GM18505 (cell line): ENCODE measurements at regions not wholly inside any gene's neighbourhood (a gene's known extent, or its start where the extent isn't known, plus 50 kb on each side); places are given as distances from the start of the nearest gene placed in this dataset.

Experiments used
- ATAC-seq: cut with Tn5 transposase; IDR thresholded peaks from one replicate; pipeline ENCODE4 v1.9.1; 2021; ENCODE audit not compliant: unreplicated experiment
- POLR2A ChIP-seq: IDR thresholded peaks from 4 replicates; pipeline ENCODE4 v1.6.1; 2011; ENCODE audit warnings: borderline replicate concordance; ENCODE audit not compliant: insufficient read depth, insufficient read length; ENCODE audit errors: extremely low read depth

DNA sequence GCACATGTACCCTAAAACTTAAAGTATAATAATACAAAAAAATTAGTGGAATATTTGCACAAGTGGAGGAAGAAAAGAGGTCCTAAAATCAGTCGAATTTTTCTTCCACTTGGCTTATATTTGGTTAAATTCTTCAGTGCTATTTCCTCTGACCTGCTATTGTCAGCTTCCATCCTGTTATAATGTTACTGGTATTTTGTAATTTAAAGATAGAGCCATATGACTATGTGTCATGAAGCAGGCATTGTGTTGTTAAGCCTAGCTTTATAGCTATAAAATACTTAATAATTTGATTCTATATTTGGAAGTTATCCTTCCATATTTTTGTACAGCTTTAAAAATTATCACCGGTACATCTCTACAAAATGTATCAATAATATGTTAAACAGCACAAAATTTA, 455.9 kb upstream of the MARCKS start:
- ATAC-seq, result no peak
- no peak for TF ChIP-seq POLR2A

DNA sequence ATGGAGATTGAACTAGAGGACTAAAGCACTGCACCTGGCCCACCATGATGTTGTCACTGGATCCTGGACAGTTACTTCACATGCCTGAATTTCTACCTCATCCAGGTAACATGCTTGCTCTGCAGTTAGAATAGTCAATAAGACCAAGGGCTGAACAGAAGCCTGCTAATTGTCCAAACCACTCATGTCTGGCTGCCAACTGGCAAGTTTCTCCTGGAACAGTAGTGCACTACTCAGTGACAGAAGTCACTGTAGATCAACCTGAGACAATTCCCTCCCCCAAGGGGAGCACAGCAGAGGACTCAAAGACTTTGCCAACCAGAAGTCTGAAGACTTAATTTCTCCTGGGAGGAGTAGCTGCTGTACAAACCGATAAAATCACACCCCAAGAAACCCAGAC, 454.6 kb upstream of the MARCKS start:
- no peak for ATAC-seq
- TF ChIP-seq POLR2A, result no peak

DNA sequence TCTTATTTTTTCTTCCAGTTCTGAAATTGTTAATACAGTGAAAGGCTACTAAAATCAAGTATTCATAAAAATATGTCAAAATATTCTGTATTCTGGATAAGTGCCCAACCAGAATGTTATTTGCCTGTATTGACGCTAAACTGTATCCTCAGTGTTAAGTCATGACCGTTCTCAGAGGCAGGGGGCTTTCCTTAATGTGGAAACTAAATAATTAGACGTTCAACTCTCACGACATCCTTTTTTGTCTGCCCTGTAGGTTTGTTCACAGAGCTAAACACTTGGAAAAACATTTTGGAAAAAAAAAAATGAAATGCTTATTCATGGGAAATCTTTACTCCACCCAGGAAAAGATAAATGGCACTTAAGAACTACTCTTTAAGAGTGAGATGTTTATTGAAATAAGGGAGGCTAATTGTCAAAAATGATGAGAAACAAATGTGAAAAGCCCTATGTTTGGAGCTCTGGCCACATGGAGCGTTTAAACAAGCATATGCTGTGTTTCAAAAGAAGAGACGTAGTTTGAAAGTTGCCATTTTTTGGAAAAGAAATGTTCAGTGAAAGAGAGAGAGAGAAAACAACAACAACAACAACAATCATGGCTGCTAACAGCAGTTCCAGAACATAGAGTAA, 453.1 kb upstream of the MARCKS start:
- ATAC-seq, result no peak
- TF ChIP-seq POLR2A, result no peak

DNA sequence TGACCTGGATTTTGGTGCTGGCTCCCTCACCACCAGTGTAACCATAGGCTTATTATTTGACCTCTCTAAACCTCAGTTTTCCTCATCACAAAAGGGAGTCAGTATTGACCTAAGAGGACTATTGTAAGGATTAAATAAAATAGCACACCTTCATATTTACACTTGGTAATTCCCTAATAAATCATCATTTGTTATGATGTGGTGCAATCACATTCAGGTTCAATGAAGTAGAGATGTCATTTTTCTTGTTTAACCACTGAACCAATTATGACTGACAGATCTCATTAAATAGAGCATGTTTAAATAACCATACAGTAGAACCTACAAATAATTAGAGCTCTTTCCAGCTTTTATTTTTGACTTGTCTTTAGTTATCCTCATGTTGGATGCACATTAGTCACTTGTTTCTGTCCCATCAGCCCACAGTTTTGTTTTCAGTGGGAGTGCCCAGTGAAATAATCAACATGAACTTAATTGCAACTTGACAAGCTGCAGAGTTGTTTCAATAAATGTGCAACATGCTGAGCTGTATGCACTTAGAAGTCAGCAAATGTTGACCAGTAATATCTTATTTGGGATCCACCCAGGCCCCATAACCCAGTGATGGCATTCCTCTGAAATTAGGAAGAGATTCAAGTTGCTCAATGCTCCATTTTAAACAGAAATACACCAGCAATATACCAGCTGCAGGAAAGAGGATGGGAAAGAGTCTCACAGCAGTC, 451.7 kb upstream of the MARCKS start:
- ATAC-seq, result no peak
- TF ChIP-seq POLR2A, result no peak

DNA sequence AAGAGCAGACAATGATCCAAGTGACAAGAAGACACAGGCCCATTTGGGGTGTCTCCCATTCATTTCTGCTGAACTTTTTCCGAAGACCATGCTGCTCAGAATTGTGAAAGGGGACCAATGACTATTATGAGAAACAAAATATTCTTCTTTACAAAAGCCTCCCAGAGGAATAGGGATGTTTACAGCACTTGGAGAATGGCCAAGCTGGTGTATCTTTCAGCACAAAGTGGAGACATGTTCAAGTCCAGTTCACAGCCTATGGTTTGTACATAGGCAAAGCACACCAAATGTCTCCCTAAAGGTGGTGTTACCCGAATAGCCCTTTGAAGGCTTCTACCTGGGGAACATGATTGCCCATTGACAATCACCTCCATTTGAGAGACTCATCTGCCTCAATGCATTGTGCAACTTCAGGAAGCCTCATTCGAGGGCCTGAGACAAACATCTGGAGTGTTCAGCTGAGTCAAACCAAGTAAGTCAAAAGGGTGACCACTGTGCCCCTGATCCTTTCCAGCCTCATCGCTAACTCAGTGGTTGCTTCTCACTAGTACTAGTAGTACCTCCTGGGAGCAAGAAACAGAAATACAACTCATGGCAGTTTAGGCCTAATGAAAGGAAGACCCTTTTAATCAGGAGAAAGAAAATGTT, 451.0 kb upstream of the MARCKS start:
- ATAC-seq, result no peak
- TF ChIP-seq POLR2A, result no peak

DNA sequence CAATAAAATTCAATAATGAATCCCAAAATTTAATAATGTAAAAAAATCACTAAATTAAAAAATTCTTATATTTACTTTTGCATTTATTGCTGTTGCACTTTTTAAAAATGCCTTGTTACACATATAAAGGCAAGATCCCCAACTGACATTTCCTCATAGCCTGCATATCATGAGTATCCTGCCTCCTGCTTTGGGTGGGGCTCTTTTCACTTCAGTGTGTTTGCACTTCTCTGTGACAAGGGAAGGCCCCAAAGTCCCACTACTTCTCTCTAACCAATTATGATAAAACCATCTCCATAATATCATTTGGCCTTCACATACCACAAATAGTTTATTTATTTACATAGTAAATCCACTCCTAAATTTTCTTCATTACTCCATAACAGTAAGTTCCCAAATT, 446.1 kb upstream of the MARCKS start:
- no peak for ATAC-seq

DNA sequence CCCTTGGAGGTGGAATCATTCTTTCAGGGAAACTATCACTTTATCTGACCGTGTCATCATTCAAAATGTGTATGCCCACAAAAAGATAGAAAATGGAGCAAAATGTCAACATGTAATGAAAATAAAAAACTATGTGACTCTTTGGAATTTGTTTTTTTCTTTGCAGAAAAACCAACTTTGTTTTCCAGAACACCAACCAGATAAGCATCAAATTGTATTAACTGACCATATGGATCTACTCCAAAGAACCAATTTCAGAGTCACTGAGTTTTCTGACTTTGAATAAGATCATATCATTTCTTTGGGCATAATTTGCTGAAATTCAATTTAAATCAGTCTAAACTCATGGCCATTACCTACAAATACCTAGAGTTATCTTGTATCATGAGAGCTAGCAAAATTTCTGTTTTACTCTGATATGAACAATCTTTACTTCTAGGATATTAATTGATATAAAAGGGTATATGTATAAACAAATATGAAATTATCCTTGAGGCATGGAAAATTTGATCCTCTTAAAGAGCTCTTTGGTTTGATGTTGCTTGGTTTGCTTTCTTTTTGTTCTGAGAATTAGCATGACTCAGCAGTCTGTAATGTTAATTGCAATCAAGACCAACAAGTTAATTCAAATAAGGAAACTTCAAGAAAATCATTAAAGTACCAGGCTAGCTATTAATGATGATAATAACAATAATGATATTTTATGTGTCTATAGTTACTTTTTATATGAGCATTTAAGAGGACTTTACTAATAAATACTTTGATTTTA, 444.4 kb upstream of the MARCKS start:
- no peak for ATAC-seq
- TF ChIP-seq POLR2A, result no peak

More for the DNA sequence above, 446.1 kb upstream of the MARCKS start:
- no peak for TF ChIP-seq POLR2A

DNA sequence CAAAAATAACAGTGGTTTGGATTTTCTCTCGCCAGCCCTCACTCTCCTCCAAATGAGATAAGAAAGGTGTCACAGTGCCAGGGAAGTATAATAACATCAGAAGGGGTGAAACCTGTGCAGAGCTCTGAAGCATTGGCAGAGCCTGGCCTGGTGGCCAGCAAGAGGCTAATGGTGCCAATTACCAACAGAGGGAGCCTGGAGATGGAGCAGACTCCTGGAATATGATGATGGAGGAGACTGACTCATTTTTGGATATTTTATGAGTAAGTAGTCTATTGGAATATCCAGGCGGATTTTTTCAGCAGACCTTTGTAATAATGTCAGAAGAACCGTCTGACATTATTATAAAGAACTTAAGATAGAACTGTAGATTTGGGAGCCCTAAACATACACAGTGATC, 442.6 kb upstream of the MARCKS start:
- no peak for ATAC-seq
- no peak for TF ChIP-seq POLR2A

DNA sequence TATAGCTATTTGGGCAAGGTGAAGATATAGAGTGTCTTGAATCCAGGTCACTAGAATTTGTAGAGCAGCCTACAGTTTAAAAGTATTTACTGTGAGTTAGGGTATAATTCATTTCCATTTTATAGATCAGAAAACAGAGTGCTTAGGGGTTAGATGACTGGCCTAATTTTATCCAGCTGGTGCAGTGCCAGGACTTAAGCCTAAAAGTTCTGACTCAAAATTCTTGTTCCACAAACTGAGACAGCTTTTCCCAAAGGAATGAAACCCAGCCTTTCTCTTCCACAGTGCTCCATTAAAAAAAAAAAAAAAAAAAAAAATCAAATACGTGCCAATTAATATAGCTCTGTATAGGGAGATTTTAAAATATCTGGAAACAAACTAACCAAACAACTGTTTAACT, 441.0 kb upstream of the MARCKS start:
- no peak for TF ChIP-seq POLR2A
- ATAC-seq, result no peak

DNA sequence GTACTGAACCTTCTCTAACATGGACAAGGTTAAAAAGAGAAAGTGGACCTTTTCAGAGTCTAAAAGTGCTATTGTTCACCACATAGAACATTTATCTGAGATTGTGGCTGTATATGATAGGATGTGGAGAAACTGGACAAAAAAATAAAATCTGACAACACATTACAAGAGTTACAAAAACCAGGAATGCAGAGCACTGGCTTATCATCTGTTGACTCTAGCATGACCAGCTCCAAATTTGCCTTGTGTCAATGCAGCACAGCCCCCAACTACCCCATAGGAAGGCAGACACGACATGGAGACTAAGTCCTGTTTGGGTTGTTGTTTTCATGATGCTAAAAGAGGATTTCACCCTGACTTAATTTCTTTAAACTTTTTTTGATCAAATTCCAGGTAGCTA, 436.9 kb upstream of the MARCKS start:
- no peak for ATAC-seq
- no peak for TF ChIP-seq POLR2A

DNA sequence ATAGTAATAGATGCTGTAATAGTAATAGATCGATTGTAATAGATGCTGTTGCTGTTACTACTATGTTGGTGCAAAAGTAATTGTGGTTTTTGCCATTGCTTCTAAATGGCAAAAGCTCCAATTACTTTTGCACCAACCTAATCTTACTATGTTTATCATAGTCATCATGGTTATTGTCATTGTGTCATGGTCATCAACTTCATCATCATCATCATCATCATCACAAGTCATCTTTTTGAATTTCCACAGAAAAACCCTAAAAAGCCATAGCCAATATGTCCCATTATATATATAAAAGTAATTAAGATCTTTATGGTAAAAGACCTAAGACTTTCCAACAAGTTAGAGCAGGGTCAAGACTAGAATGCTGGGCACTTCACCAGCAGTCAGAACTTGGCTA, 435.1 kb upstream of the MARCKS start:
- no peak for TF ChIP-seq POLR2A
- no peak for ATAC-seq

DNA sequence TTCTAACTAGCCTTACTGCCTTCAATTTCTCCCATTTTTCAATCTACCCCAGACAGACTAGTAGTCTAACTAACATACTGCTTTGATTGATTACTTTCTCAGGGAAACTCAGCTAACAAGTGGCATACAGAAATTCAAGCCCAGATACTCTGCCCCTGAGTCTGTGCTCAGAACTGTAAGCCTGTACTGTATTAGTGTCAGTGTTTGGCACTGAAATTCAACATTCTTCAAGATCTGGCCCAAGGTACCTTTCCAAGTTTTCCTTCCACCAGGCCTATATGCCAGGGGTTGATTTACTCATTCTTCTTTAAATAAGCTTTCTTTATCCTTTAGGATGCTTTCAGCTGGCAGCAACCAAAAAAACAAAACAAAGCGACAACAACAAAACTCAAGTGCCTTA, 433.2 kb upstream of the MARCKS start:
- TF ChIP-seq POLR2A, result no peak
- ATAC-seq, result no peak

DNA sequence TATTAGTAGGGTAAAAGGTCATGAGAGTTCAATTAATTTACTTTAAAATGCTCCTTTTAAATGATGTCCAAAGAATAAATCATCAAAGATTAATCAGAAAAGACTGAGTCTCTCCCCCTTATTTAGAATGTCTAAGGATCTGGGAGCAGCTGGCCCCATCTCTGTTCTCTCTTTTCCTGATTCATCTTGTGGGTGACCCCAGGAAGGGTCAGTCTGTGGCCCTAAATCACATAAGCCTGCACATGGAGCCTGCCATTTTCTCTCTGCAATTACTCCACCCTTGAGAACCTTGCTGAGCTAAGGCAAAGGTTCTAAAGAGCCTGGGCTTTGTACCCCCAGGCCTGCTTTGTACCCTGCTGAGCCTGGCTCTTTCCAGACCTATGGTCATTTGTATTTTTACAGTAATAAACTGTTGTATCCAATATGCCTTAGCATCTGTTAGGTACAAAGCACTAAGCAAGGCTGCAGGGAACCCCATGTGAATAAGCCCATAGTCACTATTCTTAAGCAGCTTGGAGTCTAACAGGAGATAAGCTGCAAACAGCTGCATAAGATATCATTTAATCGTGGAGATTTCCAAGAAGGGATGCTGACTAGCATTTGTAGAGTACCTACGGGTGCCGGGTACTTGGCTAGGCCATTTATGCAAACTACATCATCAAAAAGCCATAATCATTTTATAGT, 431.0 kb upstream of the MARCKS start:
- no peak for ATAC-seq
- no peak for TF ChIP-seq POLR2A

DNA sequence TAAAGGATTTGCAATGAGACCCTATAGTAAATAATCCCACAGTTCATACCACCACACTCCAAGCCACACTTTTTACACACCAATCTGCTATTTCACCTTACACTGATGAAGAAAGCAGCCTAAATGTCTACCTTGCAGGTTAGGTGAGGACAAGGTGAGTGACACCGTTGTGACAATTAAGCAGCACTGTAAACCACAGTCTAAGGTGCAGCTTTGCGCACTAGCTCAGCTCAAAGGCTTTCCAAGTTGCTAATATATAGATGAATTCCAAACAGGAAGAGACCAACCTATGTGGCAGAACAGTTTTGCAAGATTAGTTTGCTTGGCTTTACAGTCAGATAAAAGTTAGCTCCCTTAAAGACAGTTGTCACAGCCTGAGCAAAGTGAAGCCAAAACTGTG, 429.5 kb upstream of the MARCKS start:
- no peak for ATAC-seq
- TF ChIP-seq POLR2A, result no peak

DNA sequence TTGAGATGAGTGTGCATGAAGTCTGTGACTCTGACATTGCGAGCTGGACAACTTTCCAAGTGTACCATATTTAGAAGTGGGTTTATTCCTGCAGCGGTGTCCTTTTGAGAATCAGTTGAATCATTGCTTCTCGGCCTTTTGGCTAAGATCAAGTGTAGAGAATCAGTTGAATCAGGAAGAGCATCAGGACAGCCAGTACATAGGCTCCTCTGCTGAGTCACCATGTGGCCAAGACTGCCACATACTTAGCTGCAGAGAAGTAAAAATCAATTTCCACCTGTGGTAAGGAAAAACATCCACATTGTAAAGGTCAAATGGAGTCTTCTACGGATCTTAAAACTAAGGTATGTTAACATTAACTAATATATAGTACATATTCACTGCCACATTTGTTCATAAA, 428.4 kb upstream of the MARCKS start:
- no peak for ATAC-seq
- TF ChIP-seq POLR2A, result no peak
